Urothelium cell line (cell line): ENCODE measurements at regions not wholly inside any gene's neighbourhood (a gene's known extent, or its start where the extent isn't known, plus 50 kb on each side); places are given as distances from the start of the nearest gene placed in this dataset.

ENCODE experiments used
- DNase-seq: peaks from one replicate; pipeline ENCODE4 v3.0.0; 2011; ENCODE audit warnings: low spot score, mixed read lengths
- FAIRE-seq: peaks from 2 replicates; lab custom pipeline; 2011; peaks lifted over from hg19 to GRCh38; lab: Jason Lieb, UNC

GRCh38 chr2:223368481-223368880, 233.7 kb downstream of the SCG2 start:
- no peak for FAIRE-seq
- DNase-seq, result no peak

DNA sequence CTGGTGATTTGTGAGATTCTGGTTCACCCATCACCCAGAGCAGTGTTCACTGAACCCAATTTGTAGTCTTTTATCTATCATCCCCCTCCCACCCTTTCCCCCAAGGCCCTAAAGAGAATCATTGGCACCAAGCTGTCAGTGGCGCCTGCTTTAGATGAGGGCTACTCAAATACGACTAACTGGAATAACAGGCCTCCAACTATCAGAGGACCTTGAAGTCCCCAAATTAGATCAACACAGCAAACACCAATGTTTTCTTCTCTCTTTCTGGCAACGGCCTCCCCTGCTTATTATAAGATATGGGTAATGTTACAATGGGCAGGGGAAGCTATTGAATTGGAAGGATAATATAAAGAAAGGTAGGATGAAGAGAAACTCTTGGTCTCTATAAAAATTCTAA, 232.3 kb downstream of the SCG2 start:
- DNase-seq (no peak), FAIRE-seq (no peak)

DNA sequence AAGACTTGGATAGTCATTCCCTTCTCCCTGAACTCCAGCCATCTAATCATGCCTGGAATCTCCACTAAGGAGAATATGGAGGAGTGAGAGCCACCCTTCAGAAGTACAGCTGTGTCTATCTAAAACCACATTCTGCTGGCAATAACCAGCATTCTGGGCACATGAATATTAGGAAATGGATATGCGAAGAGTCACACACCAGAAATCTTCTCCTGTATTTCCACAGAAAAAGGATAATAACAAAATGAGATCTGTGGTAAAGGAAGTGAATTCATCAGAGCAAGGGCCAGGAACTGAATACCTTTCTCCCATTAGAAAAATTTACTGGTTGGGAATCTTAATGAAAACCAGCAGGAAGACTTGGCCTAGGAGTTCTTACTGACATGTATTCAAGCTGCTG, 218.8 kb downstream of the SCG2 start:
- no peak for DNase-seq

DNA sequence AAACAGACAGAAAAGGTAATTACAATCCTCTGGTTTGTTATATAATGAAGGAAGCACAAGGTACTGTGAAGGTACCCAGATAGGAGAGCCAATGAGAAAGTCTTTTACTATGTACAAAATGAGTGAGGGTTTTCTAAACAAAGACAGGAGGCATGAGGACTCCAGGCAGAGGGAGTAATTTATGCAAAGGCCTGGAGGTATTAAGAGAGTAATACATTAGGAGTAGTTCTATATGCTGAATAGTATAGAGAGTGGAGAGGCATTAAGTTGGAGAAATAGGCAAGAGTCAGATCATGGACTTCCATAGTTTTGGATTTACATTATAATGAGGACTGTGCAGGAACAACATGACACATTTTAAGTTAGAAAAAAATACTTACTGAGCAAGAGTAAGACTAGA, 216.0 kb downstream of the SCG2 start:
- no peak for DNase-seq
- FAIRE-seq, result no peak

More for the DNA sequence above, 218.8 kb downstream of the SCG2 start:
- FAIRE-seq, result no peak

- no peak for DNase-seq
- no peak for FAIRE-seq
Measured at GRCh38 chr2:223386984-223387383, 215.2 kb downstream of the SCG2 start.

DNA sequence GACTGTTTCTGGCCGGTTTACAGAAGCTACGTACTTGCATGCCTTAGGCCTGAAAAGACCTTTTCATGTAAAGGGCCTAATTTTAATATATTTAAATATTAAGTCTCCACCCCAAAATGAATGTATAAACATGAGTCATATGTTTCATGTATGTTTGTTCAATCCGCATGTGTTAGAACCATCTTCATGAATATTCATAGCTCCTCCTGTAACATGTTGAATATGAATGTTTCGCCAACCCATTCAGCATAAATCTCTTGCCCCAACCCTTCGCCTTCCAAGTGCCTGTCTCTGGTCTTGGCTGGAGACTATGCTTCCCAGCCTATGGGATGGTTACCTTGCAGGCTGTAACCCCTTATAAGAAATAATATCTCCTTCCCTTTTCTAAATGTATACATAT, 212.5 kb downstream of the SCG2 start:
- no peak for DNase-seq
- FAIRE-seq, result no peak

DNA sequence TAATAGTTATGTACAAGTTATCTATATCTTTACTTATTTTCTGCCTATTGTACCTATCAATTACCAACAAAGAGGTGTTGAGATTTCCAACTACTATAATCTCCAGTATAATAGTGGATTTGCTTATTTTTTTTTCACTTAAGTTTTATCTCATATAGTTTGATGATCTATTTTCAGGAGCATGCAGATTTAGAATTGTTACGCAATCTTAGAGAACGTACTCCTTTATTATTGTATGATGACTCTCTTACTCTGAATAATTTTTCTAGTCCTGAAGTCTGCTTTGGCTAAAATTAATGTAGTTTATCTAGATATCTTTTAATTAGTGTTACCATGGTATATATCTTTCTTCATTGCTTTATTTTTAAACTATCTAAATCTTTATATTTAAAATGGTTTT, 205.2 kb downstream of the SCG2 start:
- FAIRE-seq (no peak), DNase-seq (no peak)

DNA sequence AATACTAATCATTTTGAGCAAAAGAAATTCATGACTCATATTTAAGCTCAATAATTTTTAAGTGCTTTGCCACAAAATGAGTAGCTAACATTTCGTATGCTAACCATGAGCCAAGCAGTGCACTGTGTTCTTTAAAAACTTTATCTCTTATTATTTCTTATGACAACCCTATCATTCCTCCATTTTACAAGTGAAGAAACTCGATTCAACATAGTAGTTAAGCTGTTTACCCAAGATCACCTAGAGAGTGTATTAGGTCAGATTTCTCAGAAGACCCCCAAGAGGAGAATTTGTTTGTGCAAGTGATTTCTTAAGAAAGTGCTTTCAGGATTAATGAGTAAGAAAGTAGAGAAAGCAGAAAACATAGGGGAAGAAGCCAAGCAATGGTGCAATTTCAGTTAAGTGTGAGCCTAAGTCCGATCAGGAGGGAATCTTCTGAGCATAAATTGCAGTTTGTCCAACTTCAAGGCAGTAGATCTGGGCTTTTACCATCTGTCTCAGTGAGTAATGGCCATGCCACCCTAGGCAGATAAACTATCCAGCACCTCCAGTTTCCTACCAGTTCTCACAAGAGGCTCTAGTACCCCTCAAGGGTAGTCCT, 202.7 kb downstream of the SCG2 start:
- FAIRE-seq (no peak), DNase-seq (no peak)

DNA sequence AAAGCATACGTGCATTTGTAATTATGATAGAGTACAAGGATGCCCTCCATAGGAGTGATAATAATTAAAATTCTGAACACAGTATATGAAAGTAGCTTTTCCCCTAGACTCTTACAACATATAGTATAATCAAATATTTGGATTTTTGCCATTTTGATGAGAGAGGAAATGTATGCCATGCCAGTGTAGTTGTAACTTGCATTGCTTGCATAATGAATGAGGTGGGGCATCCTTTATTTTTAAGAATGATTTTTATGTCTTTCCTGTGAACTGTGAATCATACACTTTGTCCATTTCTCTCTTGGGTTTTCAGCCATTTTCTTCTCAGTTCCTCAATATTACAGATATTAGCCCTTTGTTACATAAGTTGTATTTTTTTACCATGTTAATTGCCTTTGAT, 197.5 kb downstream of the SCG2 start:
- DNase-seq, result no peak

GRCh38 chr2:223414646-223415045, 187.5 kb downstream of the SCG2 start:
- DNase-seq, result no peak
- FAIRE-seq, result no peak

More for the DNA sequence above, 197.5 kb downstream of the SCG2 start:
- FAIRE-seq, result no peak

DNA sequence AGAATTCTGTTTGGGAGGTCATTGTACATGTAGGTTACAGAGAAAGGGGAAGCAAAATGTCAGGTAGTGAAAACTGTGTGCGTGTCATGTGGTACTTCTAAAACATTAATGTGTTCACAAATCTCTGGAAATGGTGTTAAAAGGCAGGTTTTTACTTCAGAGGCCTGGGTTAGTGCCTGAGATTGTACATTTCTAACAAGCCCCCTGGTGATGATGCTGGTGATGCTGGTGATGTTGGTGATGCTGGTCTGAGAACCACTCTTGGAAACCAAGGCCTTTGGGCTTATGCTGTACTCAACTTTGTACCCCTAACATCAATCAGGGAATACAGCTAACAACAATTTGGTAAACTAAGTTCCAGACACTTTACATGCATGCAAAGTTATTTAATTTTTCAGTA, 187.1 kb downstream of the SCG2 start:
- FAIRE-seq, result no peak
- DNase-seq, result no peak

DNA sequence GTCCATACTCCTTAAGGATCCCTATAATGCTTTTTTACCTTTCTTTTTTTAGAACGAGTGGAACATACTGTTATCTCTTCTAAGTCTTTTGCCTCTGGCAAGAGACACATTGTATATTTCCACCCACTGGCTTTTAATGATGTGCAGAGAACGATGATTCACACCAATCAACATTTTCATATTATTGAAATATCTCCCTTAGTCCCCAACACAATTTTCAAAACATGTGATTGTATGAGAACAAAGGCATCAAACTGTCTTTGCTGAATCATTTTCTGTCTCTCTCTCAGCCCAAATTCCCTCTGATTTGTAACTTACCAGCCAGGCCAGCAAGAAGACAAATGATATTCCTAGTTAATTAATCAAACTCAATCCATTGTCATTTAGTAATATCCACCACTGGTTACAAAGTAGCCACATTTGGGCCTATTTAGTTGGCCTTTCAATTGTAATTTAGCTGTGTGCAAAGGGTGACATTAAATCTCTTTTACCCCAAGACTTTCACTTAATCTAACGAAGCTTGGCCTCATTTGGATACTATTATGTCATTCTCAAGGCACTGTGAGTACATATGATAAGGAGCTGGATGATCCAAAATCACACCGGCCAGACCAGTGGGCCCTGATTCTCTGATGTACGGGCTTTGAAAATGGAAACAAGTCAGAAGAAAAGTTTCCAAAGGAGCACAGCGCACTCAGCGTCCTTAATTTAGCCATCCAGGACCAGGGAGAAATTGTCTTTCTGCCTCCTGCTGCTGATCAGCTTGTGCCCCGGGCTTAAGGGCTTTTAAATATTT, 185.1 kb downstream of the SCG2 start:
- DNase-seq (no peak), FAIRE-seq (no peak)

DNA sequence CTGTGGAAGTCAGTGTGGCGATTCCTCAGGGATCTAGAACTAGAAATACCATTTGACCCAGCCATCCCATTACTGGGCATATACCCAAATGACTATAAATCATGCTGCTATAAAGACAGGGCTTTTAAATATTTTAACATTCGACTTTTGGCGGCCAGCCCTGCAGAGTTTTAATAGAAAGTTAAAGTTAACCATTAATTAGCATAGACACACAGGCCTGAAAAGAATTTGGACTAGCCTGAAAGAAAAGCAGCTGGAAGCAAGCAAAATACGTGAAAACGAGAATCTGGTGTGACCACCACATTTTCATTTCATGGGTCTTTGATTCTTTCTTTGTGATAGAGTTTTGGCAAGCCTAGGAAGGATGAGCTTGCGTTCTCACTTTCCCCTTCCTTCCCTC, 184.0 kb downstream of the SCG2 start:
- no peak for FAIRE-seq
- DNase-seq, result no peak

- no peak for DNase-seq
- no peak for FAIRE-seq
Measured at GRCh38 chr2:223418604-223419199, 183.5 kb downstream of the SCG2 start.

DNA sequence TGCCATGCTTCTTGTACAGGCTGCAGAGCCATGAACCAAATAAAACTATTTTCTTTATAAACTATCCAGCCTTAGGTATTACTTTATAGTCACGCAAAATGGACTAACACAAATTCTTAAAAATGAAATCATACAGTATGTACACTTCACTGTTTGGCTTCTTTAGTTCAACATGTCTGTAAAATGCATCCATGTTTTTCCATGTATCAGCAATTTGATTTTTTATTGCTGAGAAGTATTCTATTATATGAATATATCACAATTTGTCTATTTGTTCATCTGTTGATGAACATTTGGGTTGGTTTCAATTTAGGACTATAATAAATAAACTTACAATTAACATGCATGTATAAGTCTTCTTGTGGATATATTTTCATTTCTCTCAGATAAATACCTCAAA, 182.1 kb downstream of the SCG2 start:
- DNase-seq, result no peak
- no peak for FAIRE-seq

GRCh38 chr2:223431479-223431878, 170.7 kb downstream of the SCG2 start:
- FAIRE-seq, result no peak

DNA sequence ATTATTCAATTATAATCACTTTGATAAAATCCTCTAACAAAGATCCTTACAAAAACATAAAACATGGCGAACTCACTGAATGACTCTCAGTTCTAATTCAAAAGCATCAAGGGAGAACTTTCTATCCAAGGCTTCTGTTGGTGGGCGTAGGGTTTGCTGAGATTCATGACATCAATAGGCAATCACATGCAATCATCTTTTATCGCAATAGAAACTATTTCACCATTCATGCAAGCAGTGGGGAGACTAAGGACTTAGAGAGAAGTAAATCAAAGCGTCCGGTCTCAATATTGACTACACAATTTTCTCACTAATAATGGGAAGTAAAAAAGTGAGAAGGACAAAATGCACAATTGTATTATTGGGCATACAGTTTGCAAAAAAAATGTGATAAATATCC, 168.7 kb downstream of the SCG2 start:
- no peak for DNase-seq
- FAIRE-seq, result no peak

More at GRCh38 chr2:223431479-223431878, 170.7 kb downstream of the SCG2 start:
- DNase-seq, result no peak

DNA sequence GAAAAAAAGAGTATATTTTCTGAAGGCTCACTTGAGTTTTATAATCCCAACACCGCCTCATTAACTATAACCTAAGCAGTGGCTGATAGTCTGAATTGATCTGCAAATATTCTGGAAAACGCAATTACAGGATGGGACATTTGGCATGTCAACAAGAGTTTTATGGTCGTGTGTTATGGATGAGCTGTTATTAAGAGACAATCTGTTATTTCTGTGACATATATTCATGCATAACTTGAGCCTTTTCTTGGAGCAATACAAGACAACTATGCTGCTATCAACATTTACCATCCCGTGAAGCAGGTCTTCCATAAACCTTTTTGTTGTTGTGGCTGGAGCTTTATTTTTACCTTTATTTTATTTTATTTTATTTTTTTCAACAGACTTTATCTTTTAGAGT, 164.4 kb downstream of the SCG2 start:
- no peak for FAIRE-seq
- DNase-seq, result no peak

GRCh38 chr2:223439184-223439583, 163.0 kb downstream of the SCG2 start:
- DNase-seq, result no peak

DNA sequence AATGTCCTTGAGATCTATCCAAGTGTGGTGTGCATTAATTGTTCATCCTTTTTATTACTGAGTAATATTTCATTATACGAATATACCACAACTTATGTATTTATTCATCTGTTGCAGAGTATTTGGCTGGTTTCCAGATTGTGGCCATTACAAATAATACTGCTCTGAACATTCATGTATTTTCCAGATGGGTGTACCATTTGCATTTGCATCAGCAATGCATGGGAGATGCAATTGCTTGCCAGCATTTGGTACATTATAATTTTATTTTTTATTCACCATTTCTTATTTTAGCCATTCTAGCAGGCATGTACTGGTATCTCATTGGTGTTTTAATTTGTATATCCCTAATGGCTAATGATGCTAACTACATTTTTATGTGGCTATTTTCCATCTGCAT, 162.4 kb downstream of the SCG2 start:
- DNase-seq, result no peak
- no peak for FAIRE-seq

More at GRCh38 chr2:223439184-223439583, 163.0 kb downstream of the SCG2 start:
- FAIRE-seq, result no peak

DNA sequence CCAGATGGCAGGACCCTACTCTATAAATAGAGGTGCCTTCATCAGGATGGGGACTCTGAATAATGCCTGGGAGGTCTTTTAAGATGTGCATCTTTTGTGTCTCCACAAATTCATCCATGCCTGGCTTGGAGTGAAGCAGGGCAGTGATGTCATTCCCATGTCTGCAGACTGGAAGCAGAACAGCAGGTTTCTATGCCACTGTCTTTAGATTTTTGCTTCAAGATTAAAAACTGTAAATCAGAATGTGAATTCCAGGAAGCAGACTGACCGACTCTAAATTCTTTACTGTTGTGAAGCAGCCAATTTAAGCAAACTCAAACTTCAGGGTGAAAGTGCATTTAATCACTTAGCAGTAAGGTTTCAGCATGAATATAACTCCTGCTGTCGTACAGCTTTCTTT, 159.3 kb downstream of the SCG2 start:
- DNase-seq, result no peak
- no peak for FAIRE-seq

DNA sequence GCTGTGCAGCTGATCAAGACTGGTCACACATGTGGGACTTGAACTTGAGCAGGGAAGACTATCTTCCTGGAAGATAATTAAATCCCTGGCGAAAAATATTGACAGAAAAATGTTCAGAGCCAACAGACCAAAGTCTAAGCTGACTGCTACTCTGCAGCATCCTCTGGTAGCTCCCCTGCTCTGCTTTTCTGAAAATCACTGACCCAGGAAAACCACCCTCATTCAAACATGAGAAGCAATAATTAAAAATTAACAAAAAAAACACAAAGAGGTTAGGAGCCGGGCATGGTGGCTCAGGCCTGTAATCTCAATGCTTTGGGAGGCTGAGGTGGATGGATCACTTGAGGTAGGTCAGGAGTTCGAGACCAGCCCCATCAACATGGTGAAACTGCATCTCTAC, 151.9 kb downstream of the SCG2 start:
- no peak for DNase-seq

More for the DNA sequence above, 151.9 kb downstream of the SCG2 start:
- no peak for FAIRE-seq
